ENCODE measurements at regions not wholly inside any gene's neighbourhood (a gene's known extent, or its start where the extent isn't known, plus 50 kb on each side); places are given as distances from the start of the nearest gene placed in this dataset.
"Not testable (repeated sequence)": the region's sequence is repeated elsewhere in the genome, so short reads cannot be mapped to it uniquely, and the experiment has no call there.

GRCh38 chr5:34188001-34188822 lies 145.2 kb upstream of the C1QTNF3 start:
- DNase-seq (ENCODE audit: low read depth in 2 of 2, low spot score in 1 of 2) = not testable (repeated sequence)

GRCh38 chr5:34189246-34189645 lies 146.2 kb upstream of the C1QTNF3 start:
- DNase-seq (ENCODE audit: low read depth in 2 of 2, low spot score in 1 of 2) = not testable (repeated sequence)

DNA sequence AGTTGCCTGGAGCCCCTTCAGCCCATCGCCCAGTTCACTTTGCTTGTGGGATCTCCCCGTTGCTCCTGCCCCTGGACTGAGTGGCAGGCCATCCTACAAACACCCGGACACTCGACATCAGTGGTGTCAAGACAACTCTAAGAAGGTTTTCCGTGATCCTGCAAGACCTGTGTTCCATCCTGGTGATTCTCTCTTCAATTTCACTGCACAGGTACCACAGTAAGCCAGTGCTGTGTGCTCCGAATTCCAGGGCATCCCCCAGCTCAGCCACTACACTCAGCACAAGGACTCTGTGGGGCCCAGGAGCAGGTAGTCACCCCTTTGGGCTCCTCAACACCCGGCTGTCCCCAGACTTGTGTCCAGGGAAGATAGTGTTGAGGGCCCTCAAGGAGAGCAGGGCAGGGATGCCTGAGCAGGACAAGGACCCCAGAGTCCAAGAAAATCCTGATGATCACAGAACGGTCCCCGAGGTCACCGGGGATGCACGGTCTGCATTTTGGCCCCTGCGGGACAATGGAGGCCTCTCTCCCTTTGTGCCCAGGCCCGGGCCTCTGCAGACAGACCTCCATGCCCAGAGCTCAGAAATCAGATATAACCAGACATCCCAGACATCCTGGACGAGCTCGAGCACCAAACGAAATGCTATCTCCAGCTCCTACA lies 146.9 kb upstream of the C1QTNF3 start:
- DNase-seq (ENCODE audit: low read depth in 2 of 2, low spot score in 1 of 2) = not testable (repeated sequence)

GRCh38 chr5:34190466-34190865 lies 147.5 kb upstream of the C1QTNF3 start:
- DNase-seq (ENCODE audit: low read depth in 2 of 2, low spot score in 1 of 2) = not testable (repeated sequence)

- not testable (repeated sequence) for DNase-seq (ENCODE audit: low read depth in 2 of 2, low spot score in 1 of 2)
These were observed 148.3 kb upstream of the C1QTNF3 start for GRCh38 chr5:34191279-34191744.

- DNase-seq (ENCODE audit: low read depth in 2 of 2, low spot score in 1 of 2) = not testable (repeated sequence)
These were observed 149.3 kb upstream of the C1QTNF3 start for GRCh38 chr5:34192064-34192922.

GRCh38 chr5:34192923-34193262 lies 149.9 kb upstream of the C1QTNF3 start:
- not testable (repeated sequence) for DNase-seq (ENCODE audit: low read depth in 2 of 2, low spot score in 1 of 2)

GRCh38 chr5:34193297-34193696 lies 150.3 kb upstream of the C1QTNF3 start:
- DNase-seq (ENCODE audit: low read depth in 2 of 2, low spot score in 1 of 2) = not testable (repeated sequence)

GRCh38 chr5:34193804-34194203 lies 150.8 kb upstream of the C1QTNF3 start:
- not testable (repeated sequence) for DNase-seq (ENCODE audit: low read depth in 2 of 2, low spot score in 1 of 2)

- DNase-seq (ENCODE audit: low read depth in 2 of 2, low spot score in 1 of 2) = not testable (repeated sequence)
These were observed 153.1 kb upstream of the C1QTNF3 start for GRCh38 chr5:34196091-34196490.

GRCh38 chr5:34205347-34205746 lies 162.3 kb upstream of the C1QTNF3 start:
- not testable (repeated sequence) for DNase-seq (ENCODE audit: low read depth in 2 of 2, low spot score in 1 of 2)

- DNase-seq (ENCODE audit: low read depth in 2 of 2, low spot score in 1 of 2) = not testable (repeated sequence)
These were observed 174.4 kb upstream of the C1QTNF3 start for GRCh38 chr5:34217386-34217785.

- DNase-seq (ENCODE audit: low read depth in 2 of 2, low spot score in 1 of 2) = not testable (repeated sequence)
These were observed 178.5 kb upstream of the C1QTNF3 start for GRCh38 chr5:34221329-34222073.

- not testable (repeated sequence) for DNase-seq (ENCODE audit: low read depth in 2 of 2, low spot score in 1 of 2)
These were observed 180.1 kb upstream of the C1QTNF3 start for GRCh38 chr5:34223158-34223557.

GRCh38 chr5:34230402-34230801 lies 187.4 kb upstream of the C1QTNF3 start:
- not testable (repeated sequence) for DNase-seq (ENCODE audit: low read depth in 2 of 2, low spot score in 1 of 2)

- not testable (repeated sequence) for DNase-seq (ENCODE audit: low read depth in 2 of 2, low spot score in 1 of 2)
These were observed 200.8 kb upstream of the C1QTNF3 start for GRCh38 chr5:34243802-34244201.

DNA sequence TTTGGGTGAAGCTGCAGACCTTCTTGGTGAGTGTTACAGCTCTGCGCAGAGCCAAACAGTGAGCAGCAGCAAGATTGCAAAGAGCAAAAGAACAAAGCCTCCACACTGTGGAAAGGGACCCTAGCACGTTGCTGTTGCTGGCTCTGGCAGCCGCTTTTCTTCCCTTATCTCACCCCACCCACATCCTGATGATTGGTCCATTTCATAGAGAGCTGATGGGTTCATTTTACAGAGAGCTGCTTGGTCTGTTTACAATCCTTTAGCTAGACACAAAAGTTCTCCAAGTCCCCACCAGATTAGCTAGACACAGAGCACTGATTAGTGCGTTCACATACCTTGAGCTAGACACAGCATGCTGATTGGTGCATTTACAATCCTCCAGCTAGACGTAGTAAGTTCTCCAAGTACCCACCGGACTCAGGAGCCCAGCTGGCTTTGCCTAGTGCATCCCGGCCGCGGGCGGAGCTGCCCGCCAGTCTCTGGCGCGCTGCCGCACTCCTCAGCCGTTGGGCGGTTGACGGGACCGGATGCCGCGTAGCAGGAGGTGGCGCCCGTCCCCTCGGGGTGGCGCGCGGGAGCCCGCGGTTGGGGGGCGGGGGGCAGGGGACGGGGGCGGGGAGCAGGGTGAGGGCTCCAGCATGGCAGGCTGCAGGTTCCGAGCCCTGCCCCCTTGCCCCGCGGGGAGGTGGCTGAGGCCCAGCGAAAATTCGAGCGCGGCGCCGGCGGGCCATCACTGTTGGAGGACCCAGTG lies 201.4 kb upstream of the C1QTNF3 start:
- peak; percentile 30 to 56 for DNase-seq (ENCODE audit: low read depth in 2 of 2, low spot score in 1 of 2)

- peak in 1 of 2 donors; percentile 43 for DNase-seq (ENCODE audit: low read depth in 2 of 2, low spot score in 1 of 2)
These were observed 202.0 kb upstream of the C1QTNF3 start for GRCh38 chr5:34245032-34245394.

GRCh38 chr5:34245813-34246212 lies 202.8 kb upstream of the C1QTNF3 start:
- not testable (repeated sequence) for DNase-seq (ENCODE audit: low read depth in 2 of 2, low spot score in 1 of 2)

GRCh38 chr5:34258598-34258997 lies 215.6 kb upstream of the C1QTNF3 start:
- not testable (repeated sequence) for DNase-seq (ENCODE audit: low read depth in 2 of 2, low spot score in 1 of 2)

Measured in stimulated activated CD8-positive, alpha-beta memory T cell treated with anti-CD3 and anti-CD28 coated beads, Interleukin-4, amount 100 ng/mL, for 4 hours (primary cell).